Panc1 (cell line): ENCODE measurements at regions not wholly inside any gene's neighbourhood (a gene's known extent, or its start where the extent isn't known, plus 50 kb on each side); places are given as distances from the start of the nearest gene placed in this dataset.

ENCODE experiments used
- ATAC-seq: fragments of 200-7000 bp; cut with Tn5 transposase; 2 replicates; pipeline ENCODE4 v1.9.1; 2020; ENCODE audit warnings: mild to moderate bottlenecking, moderate library complexity
- BruUV-seq: library from RNA; stranded (reverse); fragments of 400-500 nt; replicated peaks from 2 replicates; lab custom pipeline; 2021; lab: Mats Ljungman, UMichigan
- CTCF ChIA-PET: fragments of 300-600 bp; sonication (Branson Sonifier 250); formaldehyde crosslinking; loops from one replicate; lab custom pipeline; 2022; ENCODE audit warnings: antibody characterized with exemption; lab: Charles Lee
- POLR2A ChIA-PET: fragments of 300-600 bp; sonication (Branson Sonifier 250); formaldehyde crosslinking; loops from one replicate; lab custom pipeline; 2022; ENCODE audit warnings: antibody characterized with exemption; lab: Charles Lee
- DNase-seq: peaks from one replicate; pipeline ENCODE4 v3.0.0-alpha.2; 2010; ENCODE audit warnings: low read depth, low spot score
- H3K27ac ChIP-seq: 2 replicates; pipeline ENCODE4 v1.5.1; 2011; ENCODE audit warnings: mild to moderate bottlenecking, low read length, inconsistent platforms
- H3K27me3 ChIP-seq: fragments of 200-500 bp; sonication (Bioruptor generic); 2 replicates; pipeline ENCODE4 v1.6.0; 2014; ENCODE audit warnings: low read length, inconsistent platforms; ENCODE audit not compliant: control insufficient read depth, insufficient read depth
- H3K36me3 ChIP-seq: fragments of 200-500 bp; sonication (Bioruptor generic); 2 replicates; pipeline ENCODE4 v1.5.1; 2014; ENCODE audit warnings: inconsistent platforms, mild to moderate bottlenecking, low read length, moderate library complexity; ENCODE audit not compliant: control insufficient read depth, insufficient read depth
- H3K4me1 ChIP-seq: 2 replicates; pipeline ENCODE4 v1.5.1; 2011; ENCODE audit warnings: inconsistent platforms, mild to moderate bottlenecking, low read length, moderate library complexity; ENCODE audit not compliant: control insufficient read depth, insufficient read depth
- H3K4me3 ChIP-seq, 2 experiments: 2 replicates each; pipeline ENCODE4 v1.5.1; 2011 to 2012; ENCODE audit warnings: low read depth in 2 of 2, low read length in 2 of 2, mild to moderate bottlenecking in 2 of 2, inconsistent platforms in 1 of 2, moderate library complexity in 1 of 2
- H3K9me3 ChIP-seq: fragments of 200-500 bp; sonication (Bioruptor generic); 2 replicates; pipeline ENCODE4 v1.5.1; 2014; ENCODE audit warnings: low read depth, mild to moderate bottlenecking, inconsistent platforms, low read length, moderate library complexity; ENCODE audit not compliant: control insufficient read depth, insufficient read depth
- POLR2AphosphoS5 ChIP-seq: IDR thresholded peaks from 2 replicates; pipeline ENCODE4 v1.6.1; 2012; ENCODE audit warnings: mild to moderate bottlenecking, low read depth, low read length, moderate library complexity
- SIN3A ChIP-seq: IDR thresholded peaks from 2 replicates; pipeline ENCODE4 v1.6.1; 2012; ENCODE audit warnings: low read depth, mild to moderate bottlenecking, low read length, moderate library complexity, borderline replicate concordance; ENCODE audit not compliant: insufficient read depth
- TCF7L2 ChIP-seq: IDR thresholded peaks from 2 replicates; pipeline ENCODE4 v1.6.1; 2011; ENCODE audit warnings: mild to moderate bottlenecking, low read depth, low read length, inconsistent platforms
- in situ Hi-C: cut with HindIII; loops from 2 replicates; pipeline ENCODE4 v1.10.0; 2016; ENCODE audit warnings: low sequenced_read_pairs, low pct_unique_long_range_greater_than_20kb
- intact Hi-C: fragments of 100-400 bp; cut with micrococcal nuclease; formaldehyde crosslinking; loops from one replicate; pipeline ENCODE4 v1.10.0; 2022; ENCODE audit not compliant: unreplicated experiment
- TF ChIP-seq, protein P1 (sequence below): fragments of 450-650 bp; IDR thresholded peaks from 2 replicates; pipeline ENCODE4 v1.5.1; 2017; ENCODE audit warnings: mild to moderate bottlenecking
- TF ChIP-seq, protein P2 (sequence below), 2 experiments: IDR thresholded peaks; 2 replicates each; pipeline ENCODE4 v1.6.1; 2011 to 2012; ENCODE audit warnings: low read depth in 2 of 2, control low read depth in 1 of 2, low read length in 1 of 2, mild to moderate bottlenecking in 1 of 2, moderate library complexity in 1 of 2; ENCODE audit not compliant: insufficient read depth in 1 of 2

DNA sequence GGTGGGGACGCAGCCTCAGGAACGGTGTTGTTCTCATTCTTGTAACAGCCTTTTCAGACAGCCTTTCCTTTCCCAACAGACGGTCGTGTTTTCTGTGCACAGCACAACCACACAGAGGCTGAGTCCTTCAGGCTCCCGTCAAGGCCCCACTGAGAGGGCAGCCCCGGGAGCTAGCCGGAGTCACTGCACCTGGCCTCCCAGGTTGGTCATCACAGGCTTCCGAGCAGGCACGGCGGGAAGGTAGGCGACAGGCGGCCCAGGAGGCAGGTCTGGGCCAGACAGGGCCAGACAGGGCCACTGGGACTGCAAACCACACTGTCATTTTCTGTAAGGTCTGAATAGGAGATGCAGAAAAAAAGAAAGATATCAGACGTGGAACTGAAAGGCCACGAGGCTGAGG is 570.8 kb downstream of the GALR1 start:
- in situ Hi-C loops: no loop called here

DNA sequence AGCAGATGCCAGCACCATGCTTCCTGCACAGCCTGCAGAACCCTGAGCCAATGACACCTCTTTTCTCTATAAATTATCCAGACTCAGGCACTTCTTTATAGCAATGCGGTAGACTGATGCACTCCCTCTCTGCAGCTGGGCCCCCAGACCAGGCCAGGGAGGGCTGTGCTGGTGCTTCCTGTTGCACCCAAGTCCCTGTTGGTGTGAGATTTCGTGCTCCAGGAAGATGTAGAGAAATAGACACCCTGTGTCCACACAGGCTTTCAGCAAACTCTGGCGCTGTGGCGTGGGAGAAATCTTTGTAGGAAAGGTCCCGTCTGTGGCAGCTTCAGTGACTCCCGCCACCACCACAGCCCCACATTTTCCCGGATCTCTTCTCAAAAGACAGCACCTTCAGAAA is 572.2 kb downstream of the GALR1 start:
- POLR2A ChIA-PET: no interaction called here
- no peak for TF ChIP-seq SIN3A
- TF ChIP-seq, protein P1, sequence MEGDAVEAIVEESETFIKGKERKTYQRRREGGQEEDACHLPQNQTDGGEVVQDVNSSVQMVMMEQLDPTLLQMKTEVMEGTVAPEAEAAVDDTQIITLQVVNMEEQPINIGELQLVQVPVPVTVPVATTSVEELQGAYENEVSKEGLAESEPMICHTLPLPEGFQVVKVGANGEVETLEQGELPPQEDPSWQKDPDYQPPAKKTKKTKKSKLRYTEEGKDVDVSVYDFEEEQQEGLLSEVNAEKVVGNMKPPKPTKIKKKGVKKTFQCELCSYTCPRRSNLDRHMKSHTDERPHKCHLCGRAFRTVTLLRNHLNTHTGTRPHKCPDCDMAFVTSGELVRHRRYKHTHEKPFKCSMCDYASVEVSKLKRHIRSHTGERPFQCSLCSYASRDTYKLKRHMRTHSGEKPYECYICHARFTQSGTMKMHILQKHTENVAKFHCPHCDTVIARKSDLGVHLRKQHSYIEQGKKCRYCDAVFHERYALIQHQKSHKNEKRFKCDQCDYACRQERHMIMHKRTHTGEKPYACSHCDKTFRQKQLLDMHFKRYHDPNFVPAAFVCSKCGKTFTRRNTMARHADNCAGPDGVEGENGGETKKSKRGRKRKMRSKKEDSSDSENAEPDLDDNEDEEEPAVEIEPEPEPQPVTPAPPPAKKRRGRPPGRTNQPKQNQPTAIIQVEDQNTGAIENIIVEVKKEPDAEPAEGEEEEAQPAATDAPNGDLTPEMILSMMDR: no peak
- no peak for TF ChIP-seq TCF7L2
- TF ChIP-seq, protein P2, sequence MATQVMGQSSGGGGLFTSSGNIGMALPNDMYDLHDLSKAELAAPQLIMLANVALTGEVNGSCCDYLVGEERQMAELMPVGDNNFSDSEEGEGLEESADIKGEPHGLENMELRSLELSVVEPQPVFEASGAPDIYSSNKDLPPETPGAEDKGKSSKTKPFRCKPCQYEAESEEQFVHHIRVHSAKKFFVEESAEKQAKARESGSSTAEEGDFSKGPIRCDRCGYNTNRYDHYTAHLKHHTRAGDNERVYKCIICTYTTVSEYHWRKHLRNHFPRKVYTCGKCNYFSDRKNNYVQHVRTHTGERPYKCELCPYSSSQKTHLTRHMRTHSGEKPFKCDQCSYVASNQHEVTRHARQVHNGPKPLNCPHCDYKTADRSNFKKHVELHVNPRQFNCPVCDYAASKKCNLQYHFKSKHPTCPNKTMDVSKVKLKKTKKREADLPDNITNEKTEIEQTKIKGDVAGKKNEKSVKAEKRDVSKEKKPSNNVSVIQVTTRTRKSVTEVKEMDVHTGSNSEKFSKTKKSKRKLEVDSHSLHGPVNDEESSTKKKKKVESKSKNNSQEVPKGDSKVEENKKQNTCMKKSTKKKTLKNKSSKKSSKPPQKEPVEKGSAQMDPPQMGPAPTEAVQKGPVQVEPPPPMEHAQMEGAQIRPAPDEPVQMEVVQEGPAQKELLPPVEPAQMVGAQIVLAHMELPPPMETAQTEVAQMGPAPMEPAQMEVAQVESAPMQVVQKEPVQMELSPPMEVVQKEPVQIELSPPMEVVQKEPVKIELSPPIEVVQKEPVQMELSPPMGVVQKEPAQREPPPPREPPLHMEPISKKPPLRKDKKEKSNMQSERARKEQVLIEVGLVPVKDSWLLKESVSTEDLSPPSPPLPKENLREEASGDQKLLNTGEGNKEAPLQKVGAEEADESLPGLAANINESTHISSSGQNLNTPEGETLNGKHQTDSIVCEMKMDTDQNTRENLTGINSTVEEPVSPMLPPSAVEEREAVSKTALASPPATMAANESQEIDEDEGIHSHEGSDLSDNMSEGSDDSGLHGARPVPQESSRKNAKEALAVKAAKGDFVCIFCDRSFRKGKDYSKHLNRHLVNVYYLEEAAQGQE (IDR thresholded peaks at IDR 0.05; ENCODE audit: insufficient read depth in 1 of 2, low read depth in 2 of 2, low read length in 1 of 2): no peak
- no peak for TF ChIP-seq POLR2AphosphoS5

More for the DNA sequence above, 570.8 kb downstream of the GALR1 start:
- H3K27ac ChIP-seq: no peak overlapping the region
- TF ChIP-seq SIN3A (no peak), POLR2AphosphoS5 (no peak), TCF7L2 (no peak)
- TF ChIP-seq, protein P2 (IDR thresholded peaks at IDR 0.05; ENCODE audit: insufficient read depth in 1 of 2, low read depth in 2 of 2, low read length in 1 of 2): no peak
- no peak for DNase-seq
- H3K27me3 ChIP-seq: no peaks in the 10 kb centered on the region
- intact Hi-C loops: no loop called here
- ChIA-PET CTCF (interaction anchor here (0.6 kb wide), 1 partner anchor 363 kb away, joined by 3 read pairs; no protein-coding TSS in a partner anchor), POLR2A (no interaction called here)
- H3K36me3 ChIP-seq: no peaks in the 10 kb centered on the region
- ATAC-seq: no peak
- H3K9me3 ChIP-seq: peaks cover under 1% of the 10 kb centered on the region; the same call in 1 of the 2 replicates
- BruUV-seq: no TSS peak
- H3K4me1 ChIP-seq: no peaks in the 10 kb centered on the region
- H3K4me3 ChIP-seq: no peak overlapping the region

More for the DNA sequence above, 572.2 kb downstream of the GALR1 start:
- Histone ChIP-seq H3K9me3 (no peaks in the 10 kb centered on the region), H3K4me1 (no peaks in the 10 kb centered on the region), H3K27me3 (no peaks in the 10 kb centered on the region), H3K4me3 (no peak overlapping the region), H3K36me3 (no peaks in the 10 kb centered on the region), H3K27ac (no peak overlapping the region)
- CTCF ChIA-PET: no interaction called here
- DNase-seq (no peak), ATAC-seq (no peak)
- in situ Hi-C loops: no loop called here
- BruUV-seq: no TSS peak
- intact Hi-C loops: no loop called here
